Neural progenitor cell (in vitro differentiated cells): ENCODE measurements at regions not wholly inside any gene's neighbourhood (a gene's known extent, or its start where the extent isn't known, plus 50 kb on each side); places are given as distances from the start of the nearest gene placed in this dataset.

Source experiments
- DNase-seq: peaks from one replicate; pipeline ENCODE4 v3.0.0-alpha.2; 2016; ENCODE audit warnings: low spot score
- H2AFZ ChIP-seq: fragments of 200-600 bp; sonication (generic); replicated peaks from 2 replicates; pipeline ENCODE4 v1.6.1; 2016; ENCODE audit warnings: antibody characterized with exemption
- H3F3A ChIP-seq: fragments of 200-600 bp; sonication (generic); 2 replicates; pipeline ENCODE4 v1.6.1; 2016; ENCODE audit warnings: antibody characterized with exemption, low read depth
- H3K27ac ChIP-seq: fragments of 200-600 bp; sonication (generic); 2 replicates; pipeline ENCODE4 v1.5.1; 2016; ENCODE audit warnings: mild to moderate bottlenecking
- H3K27me3 ChIP-seq: fragments of 200-600 bp; sonication (generic); 2 replicates; pipeline ENCODE4 v1.6.1; 2016; ENCODE audit warnings: mild to moderate bottlenecking, moderate library complexity
- H3K36me3 ChIP-seq: fragments of 200-600 bp; sonication (generic); 2 replicates; pipeline ENCODE4 v1.5.1; 2016
- H3K4me1 ChIP-seq: fragments of 200-600 bp; sonication (generic); 2 replicates; pipeline ENCODE4 v1.6.1; 2016; ENCODE audit warnings: mixed run types
- H3K4me2 ChIP-seq: fragments of 200-600 bp; sonication (generic); 2 replicates; pipeline ENCODE4 v1.6.1; 2016
- H3K4me3 ChIP-seq: fragments of 200-600 bp; sonication (generic); 2 replicates; pipeline ENCODE4 v1.5.1; 2016
- H3K79me2 ChIP-seq: fragments of 200-600 bp; sonication (generic); 2 replicates; pipeline ENCODE4 v1.6.1; 2016; ENCODE audit warnings: low read depth
- H3K9ac ChIP-seq: fragments of 200-600 bp; sonication (generic); 2 replicates; pipeline ENCODE4 v1.6.1; 2016
- H3K9me3 ChIP-seq: fragments of 200-600 bp; sonication (generic); 2 replicates; pipeline ENCODE4 v1.5.1; 2016; ENCODE audit warnings: low read depth
- H4K20me1 ChIP-seq: fragments of 200-600 bp; sonication (generic); 2 replicates; pipeline ENCODE4 v1.6.1; 2016; ENCODE audit warnings: low read depth
- H3K27ac Mint-ChIP-seq: 3 replicates; pipeline ENCODE4 v1.8.0; 2021; ENCODE audit warnings: mixed read lengths
- H3K27me3 Mint-ChIP-seq: 2 replicates; pipeline ENCODE4 v1.8.0; 2022; ENCODE audit warnings: low read depth, mild to moderate bottlenecking, inconsistent platforms, moderate library complexity, mixed read lengths; ENCODE audit not compliant: insufficient read depth
- H3K36me3 Mint-ChIP-seq: 3 replicates; pipeline ENCODE4 v1.8.0; 2021; ENCODE audit warnings: mixed read lengths
- H3K4me1 Mint-ChIP-seq: 3 replicates; pipeline ENCODE4 v1.8.0; 2021; ENCODE audit warnings: mixed read lengths
- H3K4me3 Mint-ChIP-seq: 3 replicates; pipeline ENCODE4 v1.8.0; 2021; ENCODE audit warnings: mild to moderate bottlenecking, moderate library complexity, mixed read lengths
- H3K9me3 Mint-ChIP-seq: 3 replicates; pipeline ENCODE4 v1.8.0; 2020; ENCODE audit warnings: mixed read lengths
- EZH2 ChIP-seq: fragments of 200-600 bp; sonication (generic); IDR thresholded peaks from 2 replicates; pipeline ENCODE4 v1.6.1; 2017; ENCODE audit warnings: antibody characterized with exemption, mild to moderate bottlenecking, moderate library complexity
- EZH2phosphoT487 ChIP-seq: fragments of 200-600 bp; sonication (generic); IDR thresholded peaks from 2 replicates; pipeline ENCODE4 v1.6.1; 2017; ENCODE audit warnings: antibody characterized with exemption
- TF ChIP-seq, protein P1 (sequence below): fragments of 200-600 bp; sonication (generic); IDR thresholded peaks from 2 replicates; pipeline ENCODE4 v1.5.1; 2017; ENCODE audit warnings: antibody characterized with exemption, mild to moderate bottlenecking

DNA sequence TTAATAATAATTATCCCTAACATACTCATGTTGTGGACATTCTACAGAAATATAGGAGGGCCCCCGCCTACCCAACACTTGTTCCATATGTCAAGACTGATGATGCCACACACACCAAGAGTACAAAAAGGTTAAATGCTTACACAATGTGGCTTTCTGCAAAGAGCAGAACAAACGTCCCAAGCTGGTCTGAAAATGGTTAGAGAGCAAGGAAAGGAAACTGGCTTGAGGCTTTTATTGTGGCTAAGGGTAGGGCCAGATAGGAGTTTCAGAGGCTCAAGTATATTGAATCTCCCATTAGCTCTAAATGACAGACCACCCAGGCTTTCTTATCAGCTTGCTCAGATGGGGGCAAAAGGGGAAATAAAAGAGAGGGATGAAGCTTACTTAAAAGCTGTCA is 134.1 kb upstream of the C1QTNF7 start:
- no peak overlapping the region for H3K4me3 Mint-ChIP-seq
- TF ChIP-seq EZH2, result no peak
- TF ChIP-seq, protein P1, sequence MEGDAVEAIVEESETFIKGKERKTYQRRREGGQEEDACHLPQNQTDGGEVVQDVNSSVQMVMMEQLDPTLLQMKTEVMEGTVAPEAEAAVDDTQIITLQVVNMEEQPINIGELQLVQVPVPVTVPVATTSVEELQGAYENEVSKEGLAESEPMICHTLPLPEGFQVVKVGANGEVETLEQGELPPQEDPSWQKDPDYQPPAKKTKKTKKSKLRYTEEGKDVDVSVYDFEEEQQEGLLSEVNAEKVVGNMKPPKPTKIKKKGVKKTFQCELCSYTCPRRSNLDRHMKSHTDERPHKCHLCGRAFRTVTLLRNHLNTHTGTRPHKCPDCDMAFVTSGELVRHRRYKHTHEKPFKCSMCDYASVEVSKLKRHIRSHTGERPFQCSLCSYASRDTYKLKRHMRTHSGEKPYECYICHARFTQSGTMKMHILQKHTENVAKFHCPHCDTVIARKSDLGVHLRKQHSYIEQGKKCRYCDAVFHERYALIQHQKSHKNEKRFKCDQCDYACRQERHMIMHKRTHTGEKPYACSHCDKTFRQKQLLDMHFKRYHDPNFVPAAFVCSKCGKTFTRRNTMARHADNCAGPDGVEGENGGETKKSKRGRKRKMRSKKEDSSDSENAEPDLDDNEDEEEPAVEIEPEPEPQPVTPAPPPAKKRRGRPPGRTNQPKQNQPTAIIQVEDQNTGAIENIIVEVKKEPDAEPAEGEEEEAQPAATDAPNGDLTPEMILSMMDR, result no peak
- no peak for TF ChIP-seq EZH2phosphoT487

DNA sequence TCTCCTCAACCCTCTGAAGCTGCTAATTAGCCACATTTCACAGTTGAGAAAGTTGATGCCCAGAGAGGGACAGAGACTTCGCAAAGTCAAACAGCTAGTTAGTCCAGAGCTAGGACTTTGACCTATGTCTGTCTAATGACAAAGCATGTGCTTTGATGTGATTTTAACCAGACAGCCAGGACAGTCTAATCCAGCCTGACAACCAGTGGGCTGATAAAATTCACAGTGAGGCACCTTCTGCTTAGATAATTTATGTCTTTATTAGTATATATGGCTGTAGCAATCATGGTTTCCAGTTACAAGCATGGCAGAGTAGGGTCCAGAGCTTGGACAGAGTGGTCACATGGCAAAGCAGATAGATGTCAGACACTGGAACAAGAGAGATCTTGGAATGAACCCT is 133.6 kb upstream of the C1QTNF7 start:
- H4K20me1 ChIP-seq, result no peaks in the 10 kb centered on the region
- no peak overlapping the region for H3K4me3 ChIP-seq
- no peak overlapping the region for H3K27ac ChIP-seq
- no peaks in the 10 kb centered on the region for H3K79me2 ChIP-seq
- peaks cover 2% of the 10 kb centered on the region for H3K27me3 Mint-ChIP-seq
- no peaks in the 10 kb centered on the region for H3K9me3 Mint-ChIP-seq
- no peaks in the 10 kb centered on the region for H3K4me1 Mint-ChIP-seq
- H3K27ac Mint-ChIP-seq, result no peak overlapping the region
- H3K4me3 Mint-ChIP-seq, result no peak overlapping the region
- H3K9me3 ChIP-seq, result no peaks in the 10 kb centered on the region
- no peaks in the 10 kb centered on the region for H3F3A ChIP-seq
- H3K27me3 ChIP-seq, result no peaks in the 10 kb centered on the region
- no peak overlapping the region for H3K4me2 ChIP-seq
- no peak overlapping the region for H2AFZ ChIP-seq
- H3K36me3 Mint-ChIP-seq, result no peaks in the 10 kb centered on the region
- no peak for DNase-seq
- TF ChIP-seq EZH2phosphoT487 (no peak), EZH2 (no peak)
- TF ChIP-seq, protein P1, result no peak
- peaks cover 11% of the 10 kb centered on the region for H3K4me1 ChIP-seq
- no peaks in the 10 kb centered on the region for H3K36me3 ChIP-seq
- no peak overlapping the region for H3K9ac ChIP-seq

More for the DNA sequence above, 134.1 kb upstream of the C1QTNF7 start:
- H3K79me2 ChIP-seq, result no peaks in the 10 kb centered on the region
- H3K36me3 Mint-ChIP-seq, result no peaks in the 10 kb centered on the region
- H3K4me2 ChIP-seq, result no peak overlapping the region
- H3K27ac Mint-ChIP-seq, result no peak overlapping the region
- peaks cover 11% of the 10 kb centered on the region for H3K4me1 ChIP-seq
- no peak overlapping the region for H3K4me3 ChIP-seq
- H3K9me3 ChIP-seq, result no peaks in the 10 kb centered on the region
- H3K9ac ChIP-seq, result no peak overlapping the region
- no peak for DNase-seq
- H3K4me1 Mint-ChIP-seq, result no peaks in the 10 kb centered on the region
- no peak overlapping the region for H3K27ac ChIP-seq
- no peaks in the 10 kb centered on the region for H3F3A ChIP-seq
- no peaks in the 10 kb centered on the region for H3K9me3 Mint-ChIP-seq
- H3K27me3 Mint-ChIP-seq, result peaks cover 2% of the 10 kb centered on the region
- no peaks in the 10 kb centered on the region for H3K27me3 ChIP-seq
- no peaks in the 10 kb centered on the region for H3K36me3 ChIP-seq
- H2AFZ ChIP-seq, result no peak overlapping the region
- no peaks in the 10 kb centered on the region for H4K20me1 ChIP-seq

DNA sequence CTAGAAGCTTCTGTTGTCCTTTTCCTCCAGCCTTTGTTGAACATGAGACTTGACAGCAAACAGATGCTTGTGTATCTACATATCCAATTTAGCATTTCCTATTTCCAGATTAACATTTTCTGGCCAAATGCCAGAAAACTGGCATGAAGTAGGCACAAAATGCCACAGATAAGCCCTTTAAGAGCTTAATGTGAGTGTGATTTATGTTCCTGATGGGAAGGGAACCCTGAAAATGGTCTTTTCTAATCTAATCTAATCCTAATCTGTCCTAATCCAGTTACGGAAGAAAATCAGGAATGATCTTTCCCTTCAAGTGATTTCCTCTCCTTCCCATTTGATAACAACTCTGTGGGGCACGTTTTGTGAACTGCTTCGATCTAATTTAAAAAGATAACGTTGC is 133.0 kb upstream of the C1QTNF7 start:
- Histone ChIP-seq H3K4me1 (peaks cover 11% of the 10 kb centered on the region), H3K36me3 (no peaks in the 10 kb centered on the region), H4K20me1 (no peaks in the 10 kb centered on the region), H3K79me2 (no peaks in the 10 kb centered on the region), H3K27ac (no peak overlapping the region), H3K9me3 (no peaks in the 10 kb centered on the region), H3K9ac (no peak overlapping the region), H3K4me2 (no peak overlapping the region), H2AFZ (no peak overlapping the region), H3K27me3 (no peaks in the 10 kb centered on the region), H3F3A (no peaks in the 10 kb centered on the region), H3K4me3 (no peak overlapping the region)
- H3K27me3 Mint-ChIP-seq, result peaks cover 2% of the 10 kb centered on the region
- no peaks in the 10 kb centered on the region for H3K36me3 Mint-ChIP-seq
- no peaks in the 10 kb centered on the region for H3K4me1 Mint-ChIP-seq
- no peaks in the 10 kb centered on the region for H3K9me3 Mint-ChIP-seq
- no peak overlapping the region for H3K4me3 Mint-ChIP-seq
- H3K27ac Mint-ChIP-seq, result no peak overlapping the region
- TF ChIP-seq EZH2phosphoT487, result no peak
- TF ChIP-seq, protein P1, result no peak
- TF ChIP-seq EZH2, result no peak
- DNase-seq, result no peak
